Caki2 (cell line): ENCODE measurements at regions not wholly inside any gene's neighbourhood (a gene's known extent, or its start where the extent isn't known, plus 50 kb on each side); places are given as distances from the start of the nearest gene placed in this dataset.

ENCODE experiments used
- DNase-seq: peaks from one replicate; pipeline ENCODE4 v3.0.0-alpha.2; 2015; ENCODE audit warnings: low read depth
- in situ Hi-C: cut with HindIII; loops from 2 replicates; pipeline ENCODE4 v1.10.0; 2016; ENCODE audit warnings: low sequenced_read_pairs, low pct_unique_long_range_greater_than_20kb, mixed read lengths

- in situ Hi-C loops, result no loop called here
- no peak for DNase-seq
These were observed 82.5 kb upstream of the ARID2 start for GRCh38 chr12:45646851-45647581.

DNA sequence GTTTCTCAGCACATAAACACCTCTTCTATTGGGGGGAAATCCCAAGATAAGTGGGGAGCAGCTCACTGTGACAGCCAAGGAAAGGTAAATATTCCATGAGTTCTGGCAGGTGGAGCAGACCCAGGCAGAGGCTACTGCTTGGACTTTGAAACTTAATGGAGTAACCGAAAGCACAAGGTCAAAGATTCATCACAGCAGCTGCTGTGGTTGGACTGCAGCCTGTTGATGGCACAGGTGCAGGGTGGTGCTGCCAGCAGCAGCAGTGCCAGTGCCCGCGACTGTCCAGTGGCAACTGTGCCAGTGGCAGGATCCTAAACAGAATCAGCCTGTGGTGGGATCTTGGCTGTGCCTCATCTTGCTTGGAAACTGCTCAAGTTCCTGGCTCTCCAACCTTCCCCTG is 81.4 kb upstream of the ARID2 start:
- no peak for DNase-seq
- in situ Hi-C loops, result no loop called here

DNA sequence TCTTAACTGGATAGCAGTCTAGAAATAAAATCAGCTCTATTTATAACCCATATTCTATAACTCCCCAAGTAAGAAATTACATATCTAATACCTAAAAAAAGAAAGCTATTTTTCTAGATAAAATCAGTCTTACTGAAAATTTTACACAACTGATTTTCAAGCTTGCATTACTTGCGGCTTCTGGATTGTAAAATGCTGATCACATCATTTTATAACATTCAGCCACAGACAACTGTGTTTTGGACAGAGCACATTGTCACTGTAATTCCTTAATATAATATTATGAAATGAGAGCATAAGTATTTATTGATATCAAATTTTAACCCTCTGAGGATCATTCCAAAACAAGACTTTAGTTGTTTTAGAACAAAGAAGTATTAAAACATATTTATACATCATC is 78.5 kb upstream of the ARID2 start:
- in situ Hi-C loops, result no loop called here
- DNase-seq, result no peak

DNA sequence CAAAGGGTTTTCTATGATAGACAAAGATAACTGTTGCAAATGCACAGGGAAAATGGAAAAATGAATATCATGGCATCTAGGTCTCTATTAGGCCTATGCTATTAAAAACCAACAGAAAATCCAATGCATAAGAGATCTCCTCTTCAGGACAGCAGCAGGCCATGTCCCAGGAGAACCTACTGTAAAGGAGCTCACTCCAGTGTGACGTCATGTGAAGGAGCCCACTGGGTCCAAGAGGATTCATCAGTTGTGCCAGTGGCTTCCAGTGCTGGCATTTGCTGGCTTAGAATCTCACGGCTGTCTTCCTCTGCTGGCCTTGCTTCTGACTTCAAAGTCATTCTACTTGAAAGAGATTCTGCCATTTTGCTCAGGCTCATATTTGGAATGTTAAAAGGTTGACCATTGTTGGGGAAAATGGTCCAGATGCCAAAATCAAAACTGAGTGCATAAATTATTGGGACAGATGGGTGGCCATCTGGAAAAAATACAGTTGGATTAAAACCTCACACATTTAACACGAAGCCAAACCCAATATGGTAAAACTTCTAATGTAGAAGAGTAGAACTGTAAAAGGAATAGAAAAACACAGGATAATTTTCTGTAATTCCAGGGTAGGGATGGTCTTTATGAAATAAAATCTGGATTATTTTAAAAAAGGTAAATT is 75.4 kb upstream of the ARID2 start:
- in situ Hi-C loops, result no loop called here
- DNase-seq, result no peak

- in situ Hi-C loops, result no loop called here
- no peak for DNase-seq
These were observed 74.3 kb upstream of the ARID2 start for GRCh38 chr12:45655186-45655585.

DNA sequence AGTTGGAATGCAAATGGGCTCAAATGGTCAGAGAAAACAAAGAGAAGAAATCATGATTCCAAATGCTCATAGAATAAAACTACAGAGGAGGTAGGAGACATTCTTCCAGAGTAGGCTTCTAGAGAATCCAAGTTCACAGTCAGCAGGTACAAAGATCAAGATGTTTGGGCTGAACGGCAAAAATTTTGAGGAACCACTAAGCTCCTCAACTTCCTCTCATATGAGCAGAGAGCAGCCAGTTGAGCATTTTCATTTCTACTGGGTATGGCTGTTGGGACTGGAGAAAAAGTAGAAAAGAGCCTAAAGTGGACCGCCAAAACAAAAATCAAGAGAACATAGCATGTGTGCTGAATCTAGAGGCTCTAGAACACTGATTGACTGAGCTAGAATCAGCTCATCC is 73.8 kb upstream of the ARID2 start:
- DNase-seq, result no peak
- in situ Hi-C loops, result no loop called here

GRCh38 chr12:45658020-45658419 is 71.5 kb upstream of the ARID2 start:
- no peak for DNase-seq
- in situ Hi-C loops, result no loop called here

DNA sequence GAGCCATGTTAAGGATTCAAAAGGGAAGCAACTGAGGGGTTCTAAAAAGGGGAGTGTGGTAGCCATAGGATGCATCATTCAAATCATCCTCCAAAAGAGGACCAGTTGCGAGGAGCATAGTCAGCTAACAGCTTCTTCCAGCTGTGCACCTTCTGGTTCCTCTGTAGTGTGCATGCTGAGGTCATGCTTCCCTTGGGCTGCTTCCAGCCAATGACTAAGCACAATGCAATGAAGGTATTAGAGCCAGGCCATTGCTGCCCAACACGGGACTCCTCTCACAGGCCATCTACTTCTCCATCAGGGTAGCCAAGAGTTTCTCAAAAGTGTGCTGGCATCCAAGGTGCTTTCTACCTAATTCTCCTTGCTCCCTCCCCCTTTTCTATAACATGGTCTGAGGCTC is 69.2 kb upstream of the ARID2 start:
- peak; percentile 48 for DNase-seq
- in situ Hi-C loops, result no loop called here

DNA sequence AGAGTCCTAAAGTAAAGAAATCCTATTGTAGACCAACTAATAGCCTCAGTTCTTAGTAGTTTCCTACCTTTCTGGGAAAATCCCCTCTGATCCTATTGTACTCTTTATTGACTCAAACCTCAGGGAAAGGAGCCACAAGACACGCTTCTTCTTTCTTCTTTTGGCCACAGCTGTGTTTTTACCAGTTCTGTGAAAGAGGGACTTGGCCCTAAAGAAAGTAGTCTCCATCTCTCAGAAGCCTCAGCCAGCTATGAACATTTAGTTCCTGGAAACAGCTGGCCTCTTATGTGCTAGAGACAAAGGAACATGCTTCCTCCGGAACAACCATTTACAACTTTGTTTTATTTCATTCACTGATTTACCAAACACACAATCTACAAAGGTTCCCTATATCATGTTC is 66.1 kb upstream of the ARID2 start:
- in situ Hi-C loops, result no loop called here
- no peak for DNase-seq

DNA sequence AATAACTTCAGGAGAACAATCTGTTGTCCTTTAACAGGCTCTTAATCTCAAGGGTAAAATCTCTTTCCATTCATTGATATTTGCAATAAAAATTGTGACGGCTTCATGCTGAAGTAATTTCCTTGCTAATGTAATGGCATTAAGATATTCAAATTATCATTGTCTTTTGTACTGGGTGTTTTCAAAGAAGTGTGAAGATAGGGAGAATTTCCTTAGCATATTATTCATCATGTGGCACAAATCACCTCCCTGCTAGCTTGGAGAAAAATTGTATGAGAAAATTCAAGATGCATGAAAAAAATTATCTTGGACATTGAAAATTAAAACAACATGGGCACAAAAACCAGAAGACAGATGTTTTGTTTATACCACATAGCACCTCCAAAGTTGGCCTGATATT is 63.6 kb upstream of the ARID2 start:
- in situ Hi-C loops, result no loop called here

GRCh38 chr12:45666396-45666795 is 63.1 kb upstream of the ARID2 start:
- no peak for DNase-seq
- in situ Hi-C loops, result no loop called here

More for the DNA sequence above, 63.6 kb upstream of the ARID2 start:
- DNase-seq, result no peak

DNA sequence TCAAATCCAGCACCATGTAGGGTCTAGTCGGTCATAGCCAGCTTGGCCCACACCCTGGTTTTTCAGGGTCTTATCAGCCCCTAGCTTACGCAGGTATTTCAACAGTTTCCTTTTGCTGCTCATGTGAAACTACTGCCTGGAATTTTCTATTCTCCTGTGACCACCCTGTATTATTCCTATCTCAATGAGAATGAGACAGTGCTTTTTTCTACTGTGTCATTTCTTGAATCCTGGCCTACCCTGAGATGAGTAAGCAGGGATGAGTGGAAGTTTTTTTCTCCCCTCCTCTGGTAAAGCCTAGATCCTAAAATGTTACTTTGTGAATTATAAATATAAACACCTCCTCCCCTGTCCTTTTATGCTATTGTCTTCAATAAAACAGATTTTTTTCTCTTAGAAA is 62.7 kb upstream of the ARID2 start:
- in situ Hi-C loops, result no loop called here

DNA sequence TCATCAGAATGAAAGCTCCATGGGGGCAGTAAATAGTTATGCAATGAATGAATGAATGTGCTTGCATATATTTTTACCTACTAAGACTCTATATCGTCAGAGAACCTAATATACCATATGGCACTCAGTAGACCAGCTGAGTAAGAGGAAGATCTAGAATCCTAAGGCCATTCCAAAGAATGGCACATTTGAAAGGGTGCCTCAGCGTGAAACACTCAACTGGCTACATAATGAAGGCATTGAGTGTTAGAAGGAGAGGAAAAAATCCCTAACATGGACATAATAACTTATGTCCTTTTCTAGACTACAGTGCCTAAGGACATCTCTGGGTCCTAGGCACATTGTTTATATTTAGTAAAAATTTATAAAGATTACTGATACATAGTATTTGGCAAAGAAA is 61.7 kb upstream of the ARID2 start:
- in situ Hi-C loops, result no loop called here
- DNase-seq, result no peak

More for the DNA sequence above, 62.7 kb upstream of the ARID2 start:
- no peak for DNase-seq

DNA sequence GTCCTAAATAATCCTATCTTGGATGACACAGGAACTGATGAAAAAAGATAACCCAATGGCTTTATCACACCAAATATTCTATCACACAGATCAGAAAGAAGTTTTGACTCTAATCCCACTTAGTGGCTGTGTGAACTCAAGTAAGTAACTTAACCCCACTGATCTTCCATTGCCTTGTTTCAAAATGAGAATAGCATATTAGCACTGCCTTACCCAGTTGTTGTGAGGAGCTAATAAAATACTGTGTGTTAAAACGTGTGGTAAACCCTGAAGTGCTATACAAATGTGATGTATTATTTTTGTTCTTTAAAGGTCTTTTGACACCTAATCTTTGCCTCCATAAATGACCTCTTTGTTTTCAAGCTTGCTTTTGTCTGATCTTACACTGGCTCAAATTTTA is 60.9 kb upstream of the ARID2 start:
- in situ Hi-C loops, result no loop called here
- DNase-seq, result no peak

GRCh38 chr12:45669093-45669492 is 60.4 kb upstream of the ARID2 start:
- no peak for DNase-seq
- in situ Hi-C loops, result no loop called here

GRCh38 chr12:45669792-45670191 is 59.7 kb upstream of the ARID2 start:
- in situ Hi-C loops, result no loop called here
- DNase-seq, result no peak

- no peak for DNase-seq
- in situ Hi-C loops, result no loop called here
These were observed 59.0 kb upstream of the ARID2 start for GRCh38 chr12:45670346-45671065.

DNA sequence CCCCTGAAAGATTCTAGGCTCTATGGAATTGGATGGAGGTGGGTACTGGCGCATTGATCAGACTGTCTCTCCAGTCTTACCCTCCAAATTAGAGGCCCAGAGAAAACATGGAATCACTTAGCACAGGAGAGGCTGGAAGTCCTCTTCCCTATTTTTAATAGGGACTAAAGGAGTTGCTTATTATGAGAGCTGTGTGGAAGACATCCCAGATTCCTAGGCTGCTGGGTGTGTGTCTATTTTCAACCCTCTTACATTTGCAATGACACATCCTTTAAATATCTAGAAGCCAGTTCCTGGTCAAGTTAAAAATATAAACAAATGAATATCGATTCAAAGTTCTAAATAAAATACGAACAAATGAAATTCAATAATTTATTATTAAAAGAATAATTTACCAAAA is 58.3 kb upstream of the ARID2 start:
- in situ Hi-C loops, result no loop called here
- no peak for DNase-seq

DNA sequence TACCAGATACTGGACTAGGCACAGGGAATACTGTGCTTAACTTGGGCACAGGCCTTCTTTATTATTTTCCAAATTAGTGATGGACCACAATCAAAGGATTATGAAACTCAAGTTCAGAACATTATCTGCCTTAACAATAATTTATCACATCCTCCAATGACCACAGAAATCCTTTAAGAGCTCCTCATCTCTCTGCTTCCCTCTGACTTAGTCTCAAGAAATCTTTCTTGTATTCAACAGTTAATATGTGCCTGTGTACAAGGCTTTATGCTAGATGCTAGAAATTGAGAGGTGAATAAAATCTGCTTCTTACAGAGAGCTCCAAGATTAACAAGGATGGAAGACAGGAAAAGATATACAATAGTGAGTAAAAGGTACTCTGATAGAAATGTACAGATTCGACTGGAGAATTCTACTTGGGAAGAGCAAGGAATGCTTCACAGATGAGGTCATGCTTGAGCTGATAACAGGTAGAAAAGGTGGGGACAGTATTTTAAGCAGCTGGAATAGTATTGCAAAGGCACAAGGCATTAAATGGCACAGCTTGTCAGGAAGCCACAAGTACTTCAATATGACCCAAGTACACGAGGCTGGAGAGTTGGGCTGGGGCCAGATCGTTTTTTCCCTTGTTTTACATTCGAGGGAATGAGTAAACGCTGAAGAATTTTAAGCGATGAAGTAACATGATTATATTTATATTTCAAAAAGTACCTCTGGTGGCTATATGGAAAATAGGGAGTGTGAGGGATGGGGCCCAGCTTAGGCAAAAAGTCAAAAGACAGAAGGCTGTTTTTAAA is 55.1 kb upstream of the ARID2 start:
- peak; percentile 44 for DNase-seq
- in situ Hi-C loops, result no loop called here
